GM12878 (cell line): ENCODE measurements at regions not wholly inside any gene's neighbourhood (a gene's known extent, or its start where the extent isn't known, plus 50 kb on each side); places are given as distances from the start of the nearest gene placed in this dataset.

Experiments
- ATAC-seq: fragments of 200-7000 bp; cut with Tn5 transposase; 3 replicates; pipeline ENCODE4 v1.9.1; 2020; ENCODE audit warnings: mild to moderate bottlenecking, moderate library complexity
- BruUV-seq: library from RNA; stranded (reverse); fragments of 400-500 nt; replicated peaks from 2 replicates; lab custom pipeline; 2021; lab: Mats Ljungman, UMichigan
- CTCF ChIA-PET: fragments of 300-600 bp; sonication (Branson Sonifier 250); formaldehyde crosslinking; extraction: SDS; loops from one replicate; lab custom pipeline; 2021; ENCODE audit warnings: inconsistent platforms; lab: Yijun Ruan, JAX
- POLR2A ChIA-PET: fragments of 350-600 bp; formaldehyde crosslinking; extraction: SDS; loops from one replicate; lab custom pipeline; 2021; ENCODE audit warnings: inconsistent platforms; lab: Charles Lee
- RAD21 ChIA-PET: fragments of 300-600 bp; sonication (Branson Sonifier 250); formaldehyde crosslinking; loops from one replicate; lab custom pipeline; 2023; ENCODE audit warnings: antibody characterized with exemption; ENCODE audit not compliant: unreplicated experiment; lab: Charles Lee
- SMC1A ChIA-PET: fragments of 300-600 bp; sonication (Branson Sonifier 250); formaldehyde crosslinking; loops from one replicate; lab custom pipeline; 2023; ENCODE audit not compliant: unreplicated experiment, uncharacterized antibody; lab: Charles Lee
- DNase-seq: peaks from one replicate; pipeline ENCODE4 v3.0.0-alpha.2; 2011; ENCODE audit warnings: low read depth, low spot score
- FAIRE-seq: peaks from 3 replicates; lab custom pipeline; 2011; peaks lifted over from hg19 to GRCh38; lab: Jason Lieb, UNC
- H2AFZ ChIP-seq: 2 replicates; pipeline ENCODE4 v1.6.0; 2011; ENCODE audit warnings: low read depth, low read length, control low read depth; ENCODE audit not compliant: control insufficient read depth
- H3K27ac ChIP-seq: 2 replicates; pipeline ENCODE4 v1.5.1; 2011; ENCODE audit warnings: control low read depth; ENCODE audit not compliant: control insufficient read depth, insufficient read depth
- H3K27me3 ChIP-seq, 2 experiments: replicated peaks in 1 of 2; 2 replicates each; pipeline versions ENCODE4 v1.6.0 to v1.6.1; 2011; ENCODE audit warnings: low read length in 1 of 2; ENCODE audit not compliant: control insufficient read depth in 2 of 2, insufficient read depth in 2 of 2
- H3K36me3 ChIP-seq, 2 experiments: 2 replicates each; pipeline ENCODE4 v1.5.1; 2011; ENCODE audit warnings: low read length in 1 of 2; ENCODE audit not compliant: control insufficient read depth in 2 of 2, insufficient read depth in 2 of 2
- H3K4me1 ChIP-seq: 2 replicates; pipeline ENCODE4 v1.6.1; 2011; ENCODE audit warnings: mild to moderate bottlenecking, low read length, moderate library complexity, mixed read lengths; ENCODE audit not compliant: control insufficient read depth, insufficient read depth
- H3K4me2 ChIP-seq: 2 replicates; pipeline ENCODE4 v1.6.0; 2011; ENCODE audit warnings: control low read depth; ENCODE audit not compliant: control insufficient read depth, insufficient read depth
- H3K4me3 ChIP-seq: fragments of 200-600 bp; sonication (generic); 2 replicates; pipeline ENCODE4 v1.5.1; 2016
- H3K79me2 ChIP-seq: 2 replicates; pipeline ENCODE4 v1.6.0; 2011; ENCODE audit warnings: low read length; ENCODE audit not compliant: control insufficient read depth, insufficient read depth
- H3K9ac ChIP-seq: 2 replicates; pipeline ENCODE4 v1.8.0; 2011; ENCODE audit warnings: low read length, control low read depth, mixed read lengths; ENCODE audit not compliant: control insufficient read depth, insufficient read depth
- H3K9me3 ChIP-seq: replicated peaks from 3 replicates; pipeline ENCODE4 v1.5.1; 2011; ENCODE audit warnings: mild to moderate bottlenecking, low read length; ENCODE audit not compliant: control insufficient read depth, insufficient read depth
- H4K20me1 ChIP-seq: 2 replicates; pipeline ENCODE4 v1.6.0; 2011; ENCODE audit not compliant: control insufficient read depth, insufficient read depth
- GATAD2B ChIP-seq: fragments of 450-650 bp; conservative IDR thresholded peaks from 2 replicates; pipeline ENCODE4 v1.6.1; 2017; ENCODE audit warnings: low read depth, mild to moderate bottlenecking, moderate library complexity
- MLLT1 ChIP-seq: fragments of 450-650 bp; IDR thresholded peaks from 2 replicates; pipeline ENCODE4 v1.6.1; 2016; ENCODE audit warnings: mild to moderate bottlenecking
- SUPT20H ChIP-seq: IDR thresholded peaks from 2 replicates; pipeline ENCODE4 v1.6.1; 2011; ENCODE audit warnings: low read depth, mild to moderate bottlenecking, low read length, moderate library complexity, borderline replicate concordance; ENCODE audit not compliant: control insufficient read depth
- TCF3 ChIP-seq: IDR thresholded peaks from 2 replicates; pipeline ENCODE4 v1.6.1; 2012; ENCODE audit warnings: low read depth, mild to moderate bottlenecking, low read length, borderline replicate concordance; ENCODE audit not compliant: insufficient read depth
- ZBTB11 ChIP-seq: fragments of 450-650 bp; formaldehyde crosslinking; IDR thresholded peaks from 2 replicates; pipeline ENCODE4 v1.5.0; 2022; ENCODE audit warnings: mild to moderate bottlenecking, missing genetic modification characterization
- WGBS: methylation state at CpG from one replicate; pipeline ENCODE4 v1.1.6; 2016; ENCODE audit warnings: low lambda C conversion rate; ENCODE audit not compliant: insufficient replicate concordance, insufficient coverage; ENCODE audit errors: missing lambda C conversion rate; 5-methylcytosine and 5-hydroxymethylcytosine counted together
- in situ Hi-C: fragments of 300-500 bp; cut with MboI; formaldehyde crosslinking; loops from 9 replicates; pipeline ENCODE4 v1.14.3; 2018; ENCODE audit warnings: mixed read lengths
- intact Hi-C: fragments of 100-400 bp; cut with micrococcal nuclease; formaldehyde crosslinking; loops from one replicate; pipeline ENCODE4 v1.14.2; 2022; ENCODE audit not compliant: unreplicated experiment

GRCh38 chr11:134893810-134894685 lies 482.0 kb upstream of the B3GAT1 start (continued):
- TF ChIP-seq GATAD2B, result no peak

GRCh38 chr11:134890446-134890845 lies 478.4 kb upstream of the B3GAT1 start:
- H3K36me3 ChIP-seq, result no peaks in the 10 kb centered on the region
- H2AFZ ChIP-seq, result no peak overlapping the region
- no peak for TF ChIP-seq TCF3
- no peak for TF ChIP-seq MLLT1
- TF ChIP-seq SUPT20H, result no peak
- no peak for TF ChIP-seq ZBTB11 (CRISPR knock-in tag)
- intact Hi-C loops, result no loop called here
- SMC1A ChIA-PET, result no interaction called here
- no peaks in the 10 kb centered on the region for H4K20me1 ChIP-seq
- no peaks in the 10 kb centered on the region for H3K9me3 ChIP-seq
- BruUV-seq, result no TSS peak
- POLR2A ChIA-PET, result no interaction called here
- no peak overlapping the region for H3K27ac ChIP-seq
- in situ Hi-C loops, result no loop called here
- H3K4me1 ChIP-seq, result no peaks in the 10 kb centered on the region
- CTCF ChIA-PET, result no interaction called here
- RAD21 ChIA-PET, result no interaction called here
- DNase-seq, result no peak
- no peak overlapping the region for H3K4me2 ChIP-seq
- no peak overlapping the region for H3K9ac ChIP-seq
- H3K79me2 ChIP-seq, result no peaks in the 10 kb centered on the region
- 12% methylated on average over 5 of the region's 5 CpGs for WGBS
- ATAC-seq, result no peak
- H3K4me3 ChIP-seq, result no peak overlapping the region
- H3K27me3 ChIP-seq, result no peaks in the 10 kb centered on the region; a peak in 1 of 4 replicates
- FAIRE-seq, result no peak
